ENCODE measurements at regions not wholly inside any gene's neighbourhood (a gene's known extent, or its start where the extent isn't known, plus 50 kb on each side); places are given as distances from the start of the nearest gene placed in this dataset.

DNA sequence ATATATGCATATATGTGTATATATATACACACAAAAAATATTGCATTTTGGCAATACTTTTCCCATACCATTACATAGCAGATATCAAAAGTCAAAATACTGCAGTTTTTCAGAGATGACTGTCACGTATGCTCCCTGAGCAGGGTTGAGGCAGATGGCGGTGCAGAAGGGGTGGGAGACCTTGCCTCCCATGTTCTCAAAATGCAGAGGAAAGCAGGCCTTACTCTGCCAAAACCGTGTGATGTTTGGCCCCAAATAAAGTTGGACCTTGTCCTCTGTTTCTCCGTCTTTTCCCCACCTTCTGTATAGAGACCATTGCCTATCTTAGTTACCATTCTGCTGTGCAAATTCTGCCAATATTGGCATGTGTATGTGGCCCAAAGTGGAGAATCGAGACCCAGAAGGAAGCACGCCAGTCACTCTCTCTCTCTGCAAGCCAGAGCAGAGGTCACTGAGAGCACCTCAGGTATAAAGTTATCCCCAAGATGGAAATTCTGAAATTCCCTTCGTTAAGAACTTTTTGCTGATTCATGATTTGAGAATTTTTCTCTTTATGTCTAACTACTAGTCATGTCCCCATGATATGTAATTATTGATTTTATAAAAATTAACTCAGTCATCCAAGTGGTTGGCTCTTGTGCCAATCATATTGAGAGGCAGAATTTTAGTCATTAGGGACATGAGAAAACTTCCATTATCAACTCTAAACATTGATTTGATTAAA lies 898.8 kb downstream of the EPHA4 start:
- intact Hi-C loops (cut with micrococcal nuclease), result no loop called here

DNA sequence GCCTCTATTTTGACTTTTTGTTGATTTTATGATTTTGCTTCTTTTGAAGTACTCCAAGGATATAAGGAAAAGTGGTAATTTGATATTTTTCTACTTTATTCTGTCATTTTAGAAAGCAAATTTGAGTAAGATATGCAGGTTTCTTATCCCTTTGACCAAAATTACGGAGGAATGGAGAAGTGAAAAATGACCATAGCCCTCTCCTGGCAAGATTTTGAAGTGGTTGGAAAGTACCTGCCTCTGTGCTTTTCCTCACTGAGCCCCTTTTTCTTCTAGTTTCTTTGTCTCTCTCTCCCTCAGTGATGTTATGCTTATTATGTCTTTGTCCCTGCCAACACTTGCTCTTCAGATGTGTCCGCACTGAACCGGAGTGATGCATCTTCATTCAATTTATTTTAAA lies 898.1 kb downstream of the EPHA4 start:
- intact Hi-C loops (cut with micrococcal nuclease), result no loop called here

DNA sequence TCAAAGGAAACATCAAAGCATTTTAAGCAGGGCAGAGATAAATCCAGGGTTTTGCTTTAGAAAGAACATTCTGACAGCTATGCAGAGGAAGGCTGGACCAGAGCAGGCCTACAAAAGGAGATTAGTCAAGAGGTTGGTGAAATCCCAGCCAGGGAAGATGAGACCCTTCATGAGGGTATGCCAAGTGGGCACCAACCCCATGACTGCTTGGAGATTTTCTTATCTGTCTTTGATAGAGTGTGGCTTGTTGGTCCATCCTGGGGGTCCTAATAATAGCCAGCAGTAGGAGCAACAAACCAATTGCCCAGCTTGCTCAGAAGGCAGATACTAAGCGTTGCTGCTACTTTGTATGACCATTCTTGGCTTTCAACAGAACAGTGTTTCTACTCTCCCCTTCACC lies 895.4 kb downstream of the EPHA4 start:
- intact Hi-C loops (cut with micrococcal nuclease), result no loop called here

DNA sequence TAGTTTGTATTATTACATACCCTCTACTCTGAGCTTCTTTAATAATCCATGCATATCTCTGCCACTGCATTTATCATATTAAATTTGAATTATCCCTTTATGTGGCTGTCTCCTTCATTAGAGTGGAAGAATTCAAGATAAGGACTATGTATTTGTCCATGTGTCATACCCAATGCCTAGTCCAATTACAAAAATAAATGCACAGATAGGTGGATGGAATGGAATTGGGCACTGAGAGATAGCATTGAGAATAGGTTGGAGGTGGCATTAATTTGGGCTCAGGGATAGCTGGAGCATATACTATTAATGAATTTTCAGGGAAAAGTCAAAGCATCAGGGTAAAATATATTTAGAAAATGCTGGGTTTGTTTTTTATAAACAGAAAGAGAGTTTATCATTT lies 893.2 kb downstream of the EPHA4 start:
- intact Hi-C loops (cut with micrococcal nuclease), result no loop called here

DNA sequence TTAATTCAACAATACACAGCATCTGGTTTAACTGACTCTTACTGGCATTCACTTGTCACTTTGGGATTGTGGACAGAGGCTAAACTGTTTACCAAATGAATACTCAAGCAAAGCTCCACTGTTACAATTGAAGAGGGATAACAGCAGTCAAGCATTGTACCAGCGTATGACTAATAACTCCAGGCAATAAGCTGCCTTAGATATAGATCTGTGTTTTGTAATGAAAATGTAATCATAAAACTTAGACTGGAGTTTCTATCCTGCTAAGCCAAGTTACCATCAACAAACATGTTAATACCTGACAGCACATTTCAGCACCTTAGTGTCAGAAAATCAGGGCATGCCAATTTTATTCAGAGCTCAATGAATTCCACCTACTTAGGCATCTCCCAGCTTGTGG lies 889.5 kb downstream of the EPHA4 start:
- intact Hi-C loops (cut with micrococcal nuclease), result loop anchor here (10.0 kb wide), 1 partner anchor 772 kb away; no protein-coding TSS in a partner anchor

DNA sequence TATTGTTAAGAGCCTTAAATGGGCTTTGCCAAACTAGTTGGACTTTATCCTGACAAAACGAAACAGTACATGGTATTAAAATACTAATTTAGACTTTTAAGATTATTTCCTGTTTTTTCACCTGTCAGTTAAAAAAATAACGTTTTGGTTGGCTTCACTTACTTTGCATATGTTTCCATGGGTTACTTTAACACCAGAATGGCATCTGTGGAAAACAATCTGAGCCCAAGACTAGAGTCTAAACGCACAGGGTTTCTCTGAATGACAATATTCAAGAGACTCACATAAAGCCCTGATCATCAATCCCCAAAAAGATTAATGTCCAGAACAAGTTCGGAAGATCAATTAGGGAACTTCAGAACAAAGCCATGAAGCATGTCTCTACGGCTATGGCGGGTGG lies 888.0 kb downstream of the EPHA4 start:
- intact Hi-C loops (cut with micrococcal nuclease), result loop anchor here (10.0 kb wide), 1 partner anchor 771 kb away; no protein-coding TSS in a partner anchor

DNA sequence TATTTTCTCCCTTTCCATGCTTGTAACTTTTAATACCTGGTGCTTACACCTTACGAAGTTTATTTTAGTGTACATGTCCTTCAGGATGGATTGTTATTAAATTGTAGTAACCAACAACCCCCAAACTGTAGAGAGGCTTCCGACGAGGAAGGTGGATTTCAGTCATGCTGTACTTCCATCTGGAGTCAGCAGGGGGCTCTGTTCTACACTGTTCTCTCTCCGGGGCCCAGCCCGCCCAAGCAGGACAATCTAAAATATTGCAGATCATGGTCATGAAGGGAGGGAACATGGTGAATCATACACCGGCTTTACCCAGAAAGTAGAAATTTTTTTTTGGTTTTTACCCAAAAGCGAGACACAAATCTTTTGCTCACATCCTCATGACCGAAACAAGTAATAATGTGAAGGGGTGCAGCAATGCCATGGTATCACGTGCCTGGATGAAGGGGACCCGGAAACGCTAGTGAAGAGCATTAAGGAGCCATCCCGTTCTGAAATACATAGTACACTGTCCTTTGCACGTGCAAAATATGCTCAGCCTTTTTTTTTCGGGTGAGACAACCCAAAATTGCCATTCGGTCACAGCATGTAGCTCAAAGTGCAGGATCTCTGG lies 884.8 kb downstream of the EPHA4 start:
- intact Hi-C loops (cut with micrococcal nuclease), result loop anchor here (1.0 to 10.0 kb wide), 5 partner anchors 767 to 1282 kb away; no protein-coding TSS in a partner anchor

DNA sequence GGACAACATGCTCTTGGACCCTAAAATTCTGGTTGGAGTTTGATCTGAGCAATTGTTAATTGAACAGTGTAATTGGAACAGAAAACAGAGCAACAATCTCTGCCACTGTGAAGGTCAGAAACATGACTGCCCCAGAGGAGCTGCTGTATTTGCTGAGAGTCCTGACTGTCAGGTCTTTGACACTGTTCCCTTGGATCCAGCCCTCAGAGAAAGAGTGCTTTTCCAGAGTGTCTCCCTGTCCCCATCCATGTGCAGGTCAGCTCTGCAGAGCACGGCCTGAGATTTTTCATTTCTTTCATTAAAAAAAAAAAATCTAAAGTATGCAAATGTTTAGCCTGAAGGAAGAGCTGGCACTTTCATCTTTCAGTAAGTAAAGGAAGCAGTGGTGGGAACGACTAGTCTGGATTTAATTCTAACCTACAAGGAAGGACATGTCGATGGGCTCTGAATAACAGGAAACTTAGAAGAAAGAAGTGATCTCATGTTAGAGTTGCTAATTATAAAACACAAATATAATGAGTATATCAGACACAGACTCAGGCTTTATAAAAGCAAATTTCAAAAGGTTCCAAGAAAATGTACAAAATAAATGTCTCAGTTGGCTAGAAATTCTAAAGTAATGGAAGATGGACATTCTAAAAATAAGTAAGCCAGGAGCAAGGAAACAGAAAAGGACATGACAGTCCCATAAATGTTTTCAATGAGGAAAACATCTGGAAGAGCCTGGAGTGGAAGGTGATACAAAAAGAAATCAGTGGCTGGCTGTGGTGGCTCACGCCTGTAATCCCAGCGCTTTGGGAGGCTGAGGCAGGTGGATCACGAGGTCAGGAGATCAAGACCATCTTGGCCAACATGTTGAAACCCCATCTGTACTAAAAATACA lies 876.5 kb downstream of the EPHA4 start:
- intact Hi-C loops (cut with micrococcal nuclease), result no loop called here

DNA sequence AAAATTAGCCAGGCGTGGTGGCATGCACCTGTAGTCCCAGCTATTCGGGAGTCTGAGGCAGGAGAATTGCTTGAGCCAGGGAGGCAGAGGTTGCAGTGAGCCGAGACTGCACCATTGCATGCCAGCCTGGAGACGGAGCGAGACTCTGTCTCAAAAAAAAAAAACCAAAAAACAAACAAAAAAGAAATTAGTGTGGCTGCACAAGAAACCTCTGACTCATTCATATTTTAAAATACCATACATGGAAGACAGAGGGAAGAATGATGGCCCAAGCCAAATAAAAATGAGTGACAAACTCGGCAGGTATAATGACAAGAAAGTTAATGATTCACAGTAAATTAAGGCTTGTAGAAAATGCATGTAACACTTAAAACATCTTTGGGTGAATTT lies 875.8 kb downstream of the EPHA4 start:
- intact Hi-C loops (cut with micrococcal nuclease), result no loop called here

DNA sequence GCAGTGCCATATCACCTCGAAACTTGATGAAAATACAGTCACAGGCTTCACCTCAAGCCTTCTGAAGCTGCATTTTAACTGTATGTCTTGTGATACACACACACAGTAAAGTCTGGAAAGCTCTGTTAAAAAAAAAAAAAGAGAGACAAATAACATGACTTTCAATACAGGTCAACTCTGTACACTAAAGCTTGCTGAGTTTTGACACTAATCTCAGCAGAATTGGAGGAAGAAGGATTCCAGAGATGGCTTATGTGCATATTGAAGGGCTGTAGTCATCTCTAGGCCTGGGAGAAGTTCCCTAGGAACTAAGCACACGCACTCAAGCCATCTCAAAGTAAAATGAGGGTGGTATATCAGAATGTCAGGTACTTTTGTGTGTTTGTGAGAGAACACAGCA lies 875.1 kb downstream of the EPHA4 start:
- intact Hi-C loops (cut with micrococcal nuclease), result no loop called here

DNA sequence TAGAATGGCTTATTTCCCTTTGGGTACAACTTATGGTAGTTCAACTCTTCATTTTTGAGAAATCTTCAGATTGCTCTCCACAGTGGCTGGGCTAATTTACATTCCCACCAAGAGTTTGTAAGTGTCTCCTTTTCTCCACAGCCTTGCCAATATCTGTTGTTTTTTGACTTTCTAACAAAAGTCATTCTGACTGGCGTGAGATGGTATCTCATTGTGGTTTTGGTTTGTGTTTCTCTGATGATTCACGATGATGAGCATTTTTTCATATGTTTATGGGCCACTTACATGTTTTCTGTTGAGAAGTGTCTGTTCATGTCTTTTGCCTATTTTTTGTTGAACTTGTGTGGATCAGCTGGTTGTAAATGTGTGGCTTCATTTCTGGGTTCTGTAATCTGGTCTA lies 871.0 kb downstream of the EPHA4 start:
- intact Hi-C loops (cut with micrococcal nuclease), result no loop called here

DNA sequence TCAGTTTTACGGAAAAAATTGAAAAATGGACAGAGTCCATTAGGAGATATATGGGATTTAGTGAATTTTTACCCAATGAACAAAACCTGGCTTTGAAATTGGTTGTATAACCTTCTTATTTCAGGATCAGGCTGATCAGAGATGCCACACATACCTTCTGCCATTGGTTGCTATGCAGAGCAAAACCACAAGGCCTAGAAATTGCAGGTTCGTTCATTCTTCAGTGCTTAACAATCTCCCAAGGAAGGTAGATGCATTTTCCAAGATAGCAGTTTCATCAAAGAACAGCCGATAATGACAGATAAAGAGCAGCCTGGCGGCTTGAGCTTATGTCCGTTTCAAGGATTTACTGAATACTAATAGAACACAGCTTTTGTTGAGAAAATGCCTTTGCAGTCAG lies 868.8 kb downstream of the EPHA4 start:
- intact Hi-C loops (cut with micrococcal nuclease), result no loop called here

DNA sequence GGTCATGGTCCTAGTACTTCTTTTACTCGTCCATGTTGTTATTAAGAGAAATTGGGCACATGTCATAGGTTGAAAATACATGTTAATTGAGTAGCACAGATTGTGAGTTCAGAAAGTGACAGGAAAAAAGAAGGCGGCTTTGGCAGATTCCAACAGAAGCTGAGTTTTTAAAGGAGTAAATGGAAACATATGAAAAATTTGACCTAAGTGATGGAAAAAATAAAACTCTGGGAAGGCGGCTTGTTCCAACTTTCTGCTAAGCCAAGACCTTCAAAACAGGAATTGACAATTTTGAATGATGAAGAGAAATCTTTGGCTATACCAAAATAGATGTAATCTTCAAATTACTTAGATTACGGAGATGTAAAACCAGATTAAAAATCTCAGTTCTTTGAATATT lies 868.0 kb downstream of the EPHA4 start:
- intact Hi-C loops (cut with micrococcal nuclease), result no loop called here

DNA sequence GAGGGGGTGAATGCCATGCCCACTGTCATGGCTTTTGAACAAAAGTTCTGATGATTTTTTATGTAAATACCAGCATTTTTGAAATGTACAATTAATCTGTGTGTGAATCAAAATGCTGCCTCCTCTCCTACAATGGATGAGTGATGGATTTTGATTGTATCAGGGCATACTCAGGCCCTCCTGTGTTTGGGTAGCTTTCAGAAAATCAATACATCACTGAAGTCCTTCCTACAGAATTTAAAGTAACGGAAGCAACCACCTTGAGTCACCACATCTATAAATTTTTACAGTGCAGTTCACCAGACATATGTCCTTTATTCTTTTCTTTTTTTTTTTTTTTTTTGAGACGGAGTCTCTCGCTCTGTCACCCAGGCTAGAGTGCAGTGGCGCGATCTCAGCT lies 867.3 kb downstream of the EPHA4 start:
- intact Hi-C loops (cut with micrococcal nuclease), result no loop called here

DNA sequence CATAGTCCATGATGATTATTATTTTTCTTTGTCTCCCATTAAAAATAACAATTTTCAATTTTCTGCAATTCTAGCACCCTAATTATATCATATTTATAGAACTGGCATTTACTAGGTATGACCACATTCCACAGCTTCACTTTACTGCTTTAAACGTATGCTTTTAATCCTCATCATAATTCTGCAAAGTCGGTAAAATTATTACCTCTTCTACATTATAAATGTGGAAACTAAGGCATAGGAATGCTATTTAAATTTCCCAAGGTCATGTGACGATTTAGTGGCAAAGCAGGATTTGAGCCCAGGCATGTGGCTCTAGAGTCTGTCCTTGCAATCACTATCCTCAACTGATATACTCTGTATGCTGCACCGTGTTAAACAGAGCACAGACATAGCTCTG lies 866.4 kb downstream of the EPHA4 start:
- intact Hi-C loops (cut with micrococcal nuclease), result no loop called here

DNA sequence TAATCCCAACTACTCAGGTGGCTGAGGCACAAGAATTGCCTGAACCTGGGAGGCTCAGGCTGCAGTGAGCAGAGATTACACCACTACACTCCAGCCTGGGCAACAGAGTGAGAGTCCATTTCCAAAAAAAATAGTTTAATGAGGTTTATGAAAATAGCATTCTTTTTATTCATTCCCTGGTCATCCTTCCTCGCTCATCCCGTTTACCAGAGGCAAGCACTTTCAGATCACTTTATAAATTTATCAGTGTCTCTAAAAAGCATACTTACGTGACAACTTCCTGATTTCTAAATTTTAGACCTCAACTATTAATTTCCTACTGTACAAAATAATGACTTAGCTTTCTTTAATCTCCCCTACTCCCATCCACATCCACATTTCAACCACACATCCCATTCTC lies 864.8 kb downstream of the EPHA4 start:
- intact Hi-C loops (cut with micrococcal nuclease), result no loop called here

DNA sequence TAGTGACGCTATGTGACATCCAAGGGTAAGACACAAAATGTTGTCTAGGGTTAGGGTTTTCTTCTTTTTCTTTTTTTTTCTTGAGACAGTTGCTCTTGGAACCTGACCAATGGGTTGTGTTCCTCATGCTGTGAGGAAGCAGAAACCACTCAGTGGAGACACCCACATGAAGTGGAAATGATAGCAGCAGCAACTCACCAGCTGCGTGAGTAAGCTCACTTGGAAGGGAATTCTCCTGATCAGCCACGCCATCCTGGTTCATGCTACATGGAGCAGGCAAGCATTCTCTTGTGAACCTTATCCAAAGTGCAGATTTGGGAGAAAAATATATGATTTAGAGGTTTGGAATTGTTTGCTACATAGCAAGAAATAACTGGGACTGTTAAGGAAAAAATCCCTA lies 863.7 kb downstream of the EPHA4 start:
- intact Hi-C loops (cut with micrococcal nuclease), result no loop called here

DNA sequence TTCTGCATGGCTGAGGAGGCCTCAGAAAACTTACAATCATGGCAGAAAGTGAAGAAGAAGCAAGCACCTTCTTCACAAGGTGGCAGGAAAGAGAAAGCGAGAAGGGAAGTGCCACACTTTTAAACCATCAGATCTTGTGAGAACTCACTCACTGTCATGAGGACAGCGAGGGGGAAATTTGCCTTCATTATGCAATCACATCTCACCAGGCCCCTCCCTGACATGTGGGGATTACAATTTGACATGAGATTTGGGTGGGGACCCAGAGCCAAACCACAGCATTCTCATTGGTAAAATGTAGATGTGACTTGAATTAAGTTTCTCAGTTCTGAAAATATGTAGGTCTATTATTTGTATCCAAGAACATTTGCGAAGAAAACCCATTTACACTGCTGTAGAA lies 854.8 kb downstream of the EPHA4 start:
- intact Hi-C loops (cut with micrococcal nuclease), result no loop called here

DNA sequence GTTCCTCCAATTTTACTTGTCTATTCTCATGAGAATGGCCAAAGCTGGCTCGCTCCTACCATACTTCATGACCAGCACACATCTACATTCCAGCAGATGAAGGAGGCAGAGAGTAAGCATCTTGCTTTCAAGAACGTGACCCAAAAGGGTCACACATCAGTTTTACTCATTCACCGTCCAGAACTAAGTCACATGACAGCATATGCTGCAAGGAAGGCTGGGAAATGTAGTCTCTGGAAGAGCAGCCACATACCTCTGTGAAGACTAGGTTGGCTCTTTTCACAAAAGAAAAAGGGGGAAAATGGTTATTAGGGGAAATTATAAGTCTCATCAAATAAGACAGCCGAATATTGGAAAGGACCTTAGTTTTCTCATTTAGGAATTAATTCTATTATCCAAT lies 835.3 kb downstream of the EPHA4 start:
- intact Hi-C loops (cut with micrococcal nuclease), result no loop called here

DNA sequence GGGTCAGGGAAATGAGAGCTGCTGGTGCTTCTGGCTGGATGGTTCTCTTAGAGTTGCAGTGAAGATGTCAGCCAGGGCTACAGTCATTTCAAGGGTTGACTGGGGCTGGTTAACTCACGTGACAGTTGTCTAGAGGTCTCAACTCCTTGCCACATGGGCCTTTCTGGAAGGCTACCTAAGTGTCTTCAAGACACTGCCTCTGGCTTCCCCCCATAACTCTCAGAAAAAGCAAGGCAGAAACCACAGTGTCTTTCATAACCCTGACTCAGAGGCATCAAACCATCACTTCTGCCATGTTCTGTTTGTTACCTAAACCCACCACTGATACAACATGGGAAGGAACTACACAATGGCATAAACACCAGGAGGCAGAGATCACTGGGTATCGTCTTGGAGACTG lies 828.9 kb downstream of the EPHA4 start:
- intact Hi-C loops (cut with micrococcal nuclease), result no loop called here

DNA sequence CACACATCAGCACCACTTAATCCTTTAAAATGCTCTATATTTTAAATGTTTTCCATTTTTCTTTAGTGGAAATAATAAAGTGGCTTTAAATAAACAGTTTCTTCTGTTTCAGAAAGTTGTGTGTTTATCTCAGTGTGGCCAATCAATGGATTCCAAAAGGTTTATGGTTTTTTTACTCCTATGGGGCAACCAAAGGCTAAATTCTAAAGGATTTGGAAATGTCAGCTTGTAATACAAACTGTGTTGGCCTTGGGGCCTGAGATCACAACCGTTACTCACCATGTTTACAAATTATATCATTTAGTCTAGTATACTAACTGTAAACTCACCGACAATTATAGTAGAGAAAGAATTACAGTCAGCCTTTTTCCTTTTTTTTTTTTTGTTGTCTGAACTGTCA lies 827.2 kb downstream of the EPHA4 start:
- intact Hi-C loops (cut with micrococcal nuclease), result no loop called here

DNA sequence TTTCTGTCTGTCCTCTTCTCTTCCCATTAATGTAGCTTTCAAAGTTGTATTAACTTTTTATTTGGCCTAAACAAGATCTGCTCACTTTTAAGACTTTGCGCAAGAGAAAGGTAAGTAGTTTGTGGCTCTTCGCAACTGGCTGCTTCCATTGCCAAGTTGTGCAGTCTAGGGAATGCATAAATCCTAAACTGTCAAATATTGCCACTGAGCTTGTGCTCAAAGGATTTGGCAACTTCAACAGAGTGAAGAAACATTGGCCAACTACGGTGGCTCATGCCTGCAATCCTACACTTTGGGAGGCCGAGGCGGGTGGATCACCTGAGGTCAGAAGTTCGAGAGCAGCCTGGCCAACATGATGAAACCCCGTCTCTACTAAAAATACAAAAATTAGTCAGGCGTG lies 826.4 kb downstream of the EPHA4 start:
- intact Hi-C loops (cut with micrococcal nuclease), result no loop called here
